BLaER1 (cell line): ENCODE measurements at regions not wholly inside any gene's neighbourhood (a gene's known extent, or its start where the extent isn't known, plus 50 kb on each side); places are given as distances from the start of the nearest gene placed in this dataset.

Experiments used
- H3K27ac ChIP-seq: shearing (Covaris generic); formaldehyde crosslinking; 2 replicates; pipeline ENCODE4 v1.8.1; 2022
- H3K27me3 ChIP-seq: shearing (Covaris generic); formaldehyde crosslinking; 2 replicates; pipeline ENCODE4 v1.8.1; 2022
- H3K36me3 ChIP-seq: shearing (Covaris generic); formaldehyde crosslinking; 2 replicates; pipeline ENCODE4 v1.8.1; 2022
- H3K4me1 ChIP-seq: shearing (Covaris generic); formaldehyde crosslinking; 2 replicates; pipeline ENCODE4 v1.8.1; 2022
- H3K4me2 ChIP-seq: shearing (Covaris generic); formaldehyde crosslinking; 2 replicates; pipeline ENCODE4 v1.8.1; 2022
- H3K4me3 ChIP-seq: shearing (Covaris generic); formaldehyde crosslinking; 2 replicates; pipeline ENCODE4 v1.8.1; 2022
- H3K9ac ChIP-seq: shearing (Covaris generic); formaldehyde crosslinking; 2 replicates; pipeline ENCODE4 v1.8.1; 2022
- H3K9me3 ChIP-seq: shearing (Covaris generic); formaldehyde crosslinking; 2 replicates; pipeline ENCODE4 v1.8.1; 2022
- H4K20me1 ChIP-seq: shearing (Covaris generic); formaldehyde crosslinking; 2 replicates; pipeline ENCODE4 v1.8.1; 2022
- Cebpa-rat ChIP-seq: shearing (Covaris generic); IDR thresholded peaks from 2 replicates; pipeline ENCODE4 v1.8.1; 2022

DNA sequence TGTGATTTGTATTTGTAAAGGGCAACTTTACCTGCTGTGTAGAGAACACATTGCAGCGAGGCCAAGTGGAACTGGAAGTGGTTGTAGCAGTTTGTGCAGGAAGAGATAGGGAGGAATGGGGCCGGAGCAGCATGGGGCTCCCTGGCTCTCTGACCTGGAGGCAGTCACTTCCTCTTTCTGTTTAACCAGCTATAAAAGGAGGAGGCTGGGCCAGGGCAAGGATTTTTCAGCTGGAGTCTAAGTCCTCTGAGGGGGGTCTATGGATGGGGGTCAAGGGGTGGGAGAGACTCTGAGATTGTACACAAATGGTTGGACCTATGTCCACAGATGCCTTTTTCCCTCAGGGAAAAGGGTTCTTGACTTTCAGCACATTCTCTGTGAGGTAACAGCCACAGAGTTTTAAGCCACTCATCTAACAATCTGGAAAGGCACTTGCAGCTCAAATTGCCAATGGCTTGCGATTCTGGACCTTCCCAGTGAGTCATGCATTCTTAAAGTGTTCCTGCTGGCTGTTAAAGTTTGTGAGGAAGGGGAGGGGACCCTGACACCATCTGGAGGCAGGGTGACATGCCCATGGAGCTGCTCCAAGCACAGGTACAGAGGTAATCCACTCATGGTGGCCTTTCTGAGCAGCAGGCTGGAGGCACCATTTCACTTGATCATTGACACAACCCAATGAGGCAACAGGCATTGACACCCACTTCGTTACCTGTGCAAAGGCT lies 347.0 kb downstream of the CYRIA start:
- no peaks in the 10 kb centered on the region for H3K36me3 ChIP-seq
- H3K4me1 ChIP-seq = peaks cover 21% of the 10 kb centered on the region
- H3K9ac ChIP-seq = no peak overlapping the region
- H3K27ac ChIP-seq = no peak overlapping the region
- H3K4me3 ChIP-seq = no peak overlapping the region
- no peaks in the 10 kb centered on the region for H3K9me3 ChIP-seq
- H4K20me1 ChIP-seq = no peaks in the 10 kb centered on the region
- no peak overlapping the region for H3K4me2 ChIP-seq
- H3K27me3 ChIP-seq = no peaks in the 10 kb centered on the region
- no peak for TF ChIP-seq Cebpa-rat

- Histone ChIP-seq H3K4me1 (peaks cover 21% of the 10 kb centered on the region), H3K9me3 (no peaks in the 10 kb centered on the region), H3K27me3 (no peaks in the 10 kb centered on the region), H3K4me2 (no peak overlapping the region), H3K36me3 (no peaks in the 10 kb centered on the region), H3K27ac (no peak overlapping the region), H4K20me1 (no peaks in the 10 kb centered on the region), H3K4me3 (no peak overlapping the region), H3K9ac (no peak overlapping the region)
- no peak for TF ChIP-seq Cebpa-rat
Observed at GRCh38 chr2:16318051-16318450, 347.6 kb downstream of the CYRIA start.

GRCh38 chr2:16317211-16317830 lies 348.3 kb downstream of the CYRIA start:
- Histone ChIP-seq H4K20me1 (no peaks in the 10 kb centered on the region), H3K4me1 (peaks cover 21% of the 10 kb centered on the region), H3K4me2 (peak overlapping the region; percentile 27; the same call in 1 of the 2 replicates), H3K27me3 (no peaks in the 10 kb centered on the region), H3K9ac (no peak overlapping the region), H3K4me3 (no peak overlapping the region), H3K27ac (no peak overlapping the region), H3K9me3 (no peaks in the 10 kb centered on the region), H3K36me3 (no peaks in the 10 kb centered on the region)
- no peak for TF ChIP-seq Cebpa-rat

- no peak overlapping the region for H3K9ac ChIP-seq
- no peaks in the 10 kb centered on the region for H3K27me3 ChIP-seq
- no peak overlapping the region for H3K27ac ChIP-seq
- H3K9me3 ChIP-seq = no peaks in the 10 kb centered on the region
- no peaks in the 10 kb centered on the region for H3K36me3 ChIP-seq
- TF ChIP-seq Cebpa-rat = no peak
- H3K4me1 ChIP-seq = peaks cover 21% of the 10 kb centered on the region
- H4K20me1 ChIP-seq = no peaks in the 10 kb centered on the region
- no peak overlapping the region for H3K4me3 ChIP-seq
- peak overlapping the region; percentile 27 for H3K4me2 ChIP-seq
Observed at GRCh38 chr2:16316456-16317210, 349.0 kb downstream of the CYRIA start.

DNA sequence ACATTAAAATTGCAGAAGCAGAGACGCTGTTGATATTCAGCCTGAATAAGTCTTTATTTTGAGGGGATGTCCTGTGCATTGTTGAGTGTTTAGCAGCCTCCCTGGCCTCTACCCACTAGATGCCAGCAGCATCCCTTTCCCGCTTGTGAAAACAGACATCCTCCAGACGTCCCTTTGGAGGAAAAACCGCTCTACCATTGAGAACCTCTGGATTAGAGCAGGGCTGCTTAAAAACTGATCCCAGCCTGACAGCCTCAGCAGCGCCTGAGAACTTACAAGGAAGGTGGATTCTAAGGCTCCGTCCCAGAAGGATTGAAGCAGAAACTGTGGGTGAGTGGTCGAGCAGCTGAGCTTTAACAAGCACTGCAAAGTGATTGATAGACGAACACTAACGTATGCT lies 349.7 kb downstream of the CYRIA start:
- no peak overlapping the region for H3K4me3 ChIP-seq
- H3K27me3 ChIP-seq = no peaks in the 10 kb centered on the region
- TF ChIP-seq Cebpa-rat = no peak

GRCh38 chr2:16315458-16315835 lies 350.2 kb downstream of the CYRIA start:
- Histone ChIP-seq H3K27me3 (no peaks in the 10 kb centered on the region), H3K36me3 (no peaks in the 10 kb centered on the region), H3K4me2 (no peak overlapping the region), H3K4me1 (peaks cover 21% of the 10 kb centered on the region), H4K20me1 (no peaks in the 10 kb centered on the region), H3K9me3 (no peaks in the 10 kb centered on the region), H3K27ac (no peak overlapping the region), H3K4me3 (no peak overlapping the region), H3K9ac (no peak overlapping the region)
- no peak for TF ChIP-seq Cebpa-rat

More for the DNA sequence above, 349.7 kb downstream of the CYRIA start:
- Histone ChIP-seq H3K4me1 (peaks cover 21% of the 10 kb centered on the region), H3K27ac (no peak overlapping the region), H3K9me3 (no peaks in the 10 kb centered on the region), H3K4me2 (no peak overlapping the region), H4K20me1 (no peaks in the 10 kb centered on the region), H3K36me3 (no peaks in the 10 kb centered on the region), H3K9ac (no peak overlapping the region)

GRCh38 chr2:16314691-16315457 lies 350.8 kb downstream of the CYRIA start:
- Histone ChIP-seq H3K9ac (no peak overlapping the region), H3K4me2 (no peak overlapping the region)
- no peak for TF ChIP-seq Cebpa-rat

GRCh38 chr2:16314001-16314400 lies 351.6 kb downstream of the CYRIA start:
- no peaks in the 10 kb centered on the region for H3K27me3 ChIP-seq
- H3K9ac ChIP-seq = no peak overlapping the region
- no peak overlapping the region for H3K4me2 ChIP-seq
- no peaks in the 10 kb centered on the region for H3K9me3 ChIP-seq
- no peaks in the 10 kb centered on the region for H3K36me3 ChIP-seq
- H3K27ac ChIP-seq = no peak overlapping the region
- TF ChIP-seq Cebpa-rat = no peak
- no peak overlapping the region for H3K4me3 ChIP-seq
- peaks cover 21% of the 10 kb centered on the region for H3K4me1 ChIP-seq
- no peaks in the 10 kb centered on the region for H4K20me1 ChIP-seq

More at GRCh38 chr2:16314691-16315457, 350.8 kb downstream of the CYRIA start:
- Histone ChIP-seq H3K27ac (no peak overlapping the region), H3K4me3 (no peak overlapping the region), H3K36me3 (no peaks in the 10 kb centered on the region), H3K4me1 (peaks cover 21% of the 10 kb centered on the region), H3K9me3 (no peaks in the 10 kb centered on the region), H3K27me3 (no peaks in the 10 kb centered on the region), H4K20me1 (no peaks in the 10 kb centered on the region)

DNA sequence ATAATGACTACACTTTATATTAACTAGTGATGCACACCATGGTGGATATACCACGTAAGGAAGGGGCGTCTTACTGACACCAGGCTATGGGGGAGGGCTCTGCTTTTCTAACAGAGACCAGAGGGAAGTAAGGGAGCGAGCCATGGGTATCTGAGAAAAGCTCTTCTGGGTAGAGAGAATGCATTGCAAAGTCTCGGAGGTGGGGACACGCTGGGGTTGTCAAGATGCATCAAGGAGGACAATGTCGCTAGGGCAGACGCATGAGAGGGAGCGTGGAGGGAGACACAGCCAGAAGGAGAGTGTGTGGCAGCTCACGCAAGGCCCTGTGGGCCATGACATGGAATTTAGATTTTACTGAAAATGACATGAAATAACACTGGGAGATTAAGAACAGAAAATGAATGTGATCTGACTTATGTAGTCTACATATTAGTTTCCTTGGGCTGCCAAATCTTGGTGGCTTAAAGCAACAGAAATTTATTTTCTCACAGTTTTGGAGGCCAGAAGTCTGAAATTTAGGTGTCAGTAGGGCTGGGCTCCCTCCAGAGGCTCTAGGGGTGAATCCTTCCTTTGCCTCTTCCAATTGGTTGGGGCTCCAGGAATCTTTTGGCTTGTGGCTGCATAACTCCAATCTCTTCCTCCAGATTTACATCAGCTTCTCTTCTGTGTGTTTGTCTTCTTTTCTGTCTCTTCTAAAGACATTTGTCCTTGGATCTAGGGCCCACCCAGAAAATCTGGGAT lies 352.2 kb downstream of the CYRIA start:
- Histone ChIP-seq H3K4me1 (peaks cover 16% of the 10 kb centered on the region), H3K4me2 (no peak overlapping the region), H3K9me3 (no peaks in the 10 kb centered on the region), H3K27ac (no peak overlapping the region), H4K20me1 (no peaks in the 10 kb centered on the region), H3K9ac (no peak overlapping the region), H3K36me3 (no peaks in the 10 kb centered on the region), H3K27me3 (no peaks in the 10 kb centered on the region), H3K4me3 (no peak overlapping the region)
- no peak for TF ChIP-seq Cebpa-rat
